WTC11 (cell line): ENCODE measurements at regions not wholly inside any gene's neighbourhood (a gene's known extent, or its start where the extent isn't known, plus 50 kb on each side); places are given as distances from the start of the nearest gene placed in this dataset.
"Not testable (repeated sequence)": the region's sequence is repeated elsewhere in the genome, so short reads cannot be mapped to it uniquely, and the experiment has no call there.

Experiments used
- ATAC-seq: fragments of 200-7000 bp; cut with Tn5 transposase; 2 replicates; pipeline ENCODE4 v1.10.0; 2021; ENCODE audit warnings: mild to moderate bottlenecking, moderate library complexity
- CTCF ChIA-PET: fragments of 300-600 bp; sonication (Branson Sonifier 250); formaldehyde crosslinking; loops from one replicate; lab custom pipeline; 2021; ENCODE audit warnings: antibody characterized with exemption; lab: Charles Lee
- POLR2A ChIA-PET: fragments of 350-600 bp; sonication (Branson Sonifier 250); formaldehyde crosslinking; loops from one replicate; lab custom pipeline; 2021; ENCODE audit warnings: antibody characterized with exemption; lab: Charles Lee
- DNase-seq: peaks from one replicate; pipeline ENCODE4 v3.0.0; 2021; ENCODE audit warnings: low spot score
- H3K27ac Mint-ChIP-seq: 2 replicates; pipeline ENCODE4 v1.8.0; 2021; ENCODE audit warnings: mixed read lengths
- H3K27me3 Mint-ChIP-seq: 2 replicates; pipeline ENCODE4 v1.8.0; 2021; ENCODE audit warnings: low read depth, mild to moderate bottlenecking, moderate library complexity, mixed read lengths
- H3K36me3 Mint-ChIP-seq: 2 replicates; pipeline ENCODE4 v1.8.0; 2021; ENCODE audit warnings: mixed read lengths
- H3K4me1 Mint-ChIP-seq: 2 replicates; pipeline ENCODE4 v1.8.0; 2022; ENCODE audit warnings: mixed read lengths
- H3K4me3 Mint-ChIP-seq: 2 replicates; pipeline ENCODE4 v1.8.0; 2021; ENCODE audit warnings: mild to moderate bottlenecking, moderate library complexity, mixed read lengths
- H3K9me3 Mint-ChIP-seq: 2 replicates; pipeline ENCODE4 v1.8.0; 2021; ENCODE audit warnings: mixed read lengths
- ATF1 ChIP-seq: sonication (generic); formaldehyde crosslinking; IDR thresholded peaks from 2 replicates; pipeline ENCODE4 v1.8.1; 2023; ENCODE audit warnings: mild to moderate bottlenecking, moderate library complexity, missing genetic modification reagents
- ATF2 ChIP-seq: sonication (generic); formaldehyde crosslinking; IDR thresholded peaks from 2 replicates; pipeline ENCODE4 v1.8.1; 2022; ENCODE audit warnings: low read depth, missing genetic modification reagents, borderline replicate concordance
- ATF6 ChIP-seq: sonication (generic); formaldehyde crosslinking; IDR thresholded peaks from 2 replicates; pipeline ENCODE4 v1.8.1; 2023; ENCODE audit warnings: mild to moderate bottlenecking, missing genetic modification reagents
- CREM ChIP-seq: sonication (generic); formaldehyde crosslinking; IDR thresholded peaks from 2 replicates; pipeline ENCODE4 v1.8.1; 2022; ENCODE audit warnings: mild to moderate bottlenecking, missing genetic modification reagents, moderate library complexity
- CTCF ChIP-seq: fragments of 200-600 bp; IDR thresholded peaks from 2 replicates; pipeline ENCODE4 v1.8.0; 2022; ENCODE audit warnings: antibody characterized with exemption
- E2F1 ChIP-seq: sonication (generic); formaldehyde crosslinking; IDR thresholded peaks from 2 replicates; pipeline ENCODE4 v1.8.0; 2022; ENCODE audit warnings: mild to moderate bottlenecking, missing genetic modification reagents
- ETV6 ChIP-seq: sonication (generic); formaldehyde crosslinking; IDR thresholded peaks from 2 replicates; pipeline ENCODE4 v1.8.1; 2022; ENCODE audit warnings: mild to moderate bottlenecking, missing genetic modification reagents
- FOXP1 ChIP-seq: sonication (generic); formaldehyde crosslinking; IDR thresholded peaks from 2 replicates; pipeline ENCODE4 v1.8.0; 2022; ENCODE audit warnings: missing genetic modification reagents, mild to moderate bottlenecking, moderate library complexity, borderline replicate concordance
- GABPB1 ChIP-seq: sonication (generic); formaldehyde crosslinking; IDR thresholded peaks from 2 replicates; pipeline ENCODE4 v1.8.1; 2023; ENCODE audit warnings: mild to moderate bottlenecking, missing genetic modification reagents
- NR2C2 ChIP-seq: sonication (generic); formaldehyde crosslinking; IDR thresholded peaks from 2 replicates; pipeline ENCODE4 v1.8.0; 2022; ENCODE audit warnings: mild to moderate bottlenecking, missing genetic modification reagents
- RORB ChIP-seq: fragments of 250-450 bp; sonication (Bioruptor Pico); IDR thresholded peaks from 2 replicates; pipeline ENCODE4 v1.9.0; 2021; ENCODE audit warnings: mild to moderate bottlenecking
- TEAD4 ChIP-seq: sonication (generic); formaldehyde crosslinking; IDR thresholded peaks from 2 replicates; pipeline ENCODE4 v1.8.0; 2022; ENCODE audit warnings: mild to moderate bottlenecking, missing genetic modification reagents
- TP53 ChIP-seq: sonication (generic); formaldehyde crosslinking; IDR thresholded peaks from 2 replicates; pipeline ENCODE4 v1.8.1; 2023; ENCODE audit warnings: mild to moderate bottlenecking, missing genetic modification reagents
- ZNF121 ChIP-seq: sonication (generic); formaldehyde crosslinking; IDR thresholded peaks from 2 replicates; pipeline ENCODE4 v1.8.0; 2023; ENCODE audit warnings: missing genetic modification reagents
- ZNF423 ChIP-seq: fragments of 250-450 bp; sonication (Bioruptor Pico); IDR thresholded peaks from 2 replicates; pipeline ENCODE4 v2.1.2; 2022; ENCODE audit warnings: mild to moderate bottlenecking, moderate library complexity
- TF ChIP-seq, protein P1 (sequence below): sonication (generic); formaldehyde crosslinking; IDR thresholded peaks from 2 replicates; pipeline ENCODE4 v1.8.1; 2023; ENCODE audit warnings: mild to moderate bottlenecking, missing genetic modification reagents, borderline replicate concordance
- TF ChIP-seq, protein P2 (sequence below): sonication (generic); formaldehyde crosslinking; IDR thresholded peaks from 2 replicates; pipeline ENCODE4 v1.8.0; 2023; ENCODE audit warnings: missing genetic modification reagents, mild to moderate bottlenecking, borderline replicate concordance
- TF ChIP-seq, protein P3 (sequence below): fragments of 250-450 bp; sonication (Bioruptor Pico); IDR thresholded peaks from 2 replicates; pipeline ENCODE4 v1.9.0; 2021; ENCODE audit warnings: mild to moderate bottlenecking

- H3K9me3 Mint-ChIP-seq: peaks cover 34% of the 10 kb centered on the region
- no peak overlapping the region for H3K4me3 Mint-ChIP-seq
- ChIA-PET CTCF (no interaction called here), POLR2A (no interaction called here)
- H3K27me3 Mint-ChIP-seq: no peaks in the 10 kb centered on the region; the same call in 1 of the 2 replicates
- no peak for TF ChIP-seq RORB
- no peak for TF ChIP-seq ZNF423 (CRISPR knock-in tag)
- TF ChIP-seq E2F1 (CRISPR knock-in tag): no peak
- TF ChIP-seq, protein P1, sequence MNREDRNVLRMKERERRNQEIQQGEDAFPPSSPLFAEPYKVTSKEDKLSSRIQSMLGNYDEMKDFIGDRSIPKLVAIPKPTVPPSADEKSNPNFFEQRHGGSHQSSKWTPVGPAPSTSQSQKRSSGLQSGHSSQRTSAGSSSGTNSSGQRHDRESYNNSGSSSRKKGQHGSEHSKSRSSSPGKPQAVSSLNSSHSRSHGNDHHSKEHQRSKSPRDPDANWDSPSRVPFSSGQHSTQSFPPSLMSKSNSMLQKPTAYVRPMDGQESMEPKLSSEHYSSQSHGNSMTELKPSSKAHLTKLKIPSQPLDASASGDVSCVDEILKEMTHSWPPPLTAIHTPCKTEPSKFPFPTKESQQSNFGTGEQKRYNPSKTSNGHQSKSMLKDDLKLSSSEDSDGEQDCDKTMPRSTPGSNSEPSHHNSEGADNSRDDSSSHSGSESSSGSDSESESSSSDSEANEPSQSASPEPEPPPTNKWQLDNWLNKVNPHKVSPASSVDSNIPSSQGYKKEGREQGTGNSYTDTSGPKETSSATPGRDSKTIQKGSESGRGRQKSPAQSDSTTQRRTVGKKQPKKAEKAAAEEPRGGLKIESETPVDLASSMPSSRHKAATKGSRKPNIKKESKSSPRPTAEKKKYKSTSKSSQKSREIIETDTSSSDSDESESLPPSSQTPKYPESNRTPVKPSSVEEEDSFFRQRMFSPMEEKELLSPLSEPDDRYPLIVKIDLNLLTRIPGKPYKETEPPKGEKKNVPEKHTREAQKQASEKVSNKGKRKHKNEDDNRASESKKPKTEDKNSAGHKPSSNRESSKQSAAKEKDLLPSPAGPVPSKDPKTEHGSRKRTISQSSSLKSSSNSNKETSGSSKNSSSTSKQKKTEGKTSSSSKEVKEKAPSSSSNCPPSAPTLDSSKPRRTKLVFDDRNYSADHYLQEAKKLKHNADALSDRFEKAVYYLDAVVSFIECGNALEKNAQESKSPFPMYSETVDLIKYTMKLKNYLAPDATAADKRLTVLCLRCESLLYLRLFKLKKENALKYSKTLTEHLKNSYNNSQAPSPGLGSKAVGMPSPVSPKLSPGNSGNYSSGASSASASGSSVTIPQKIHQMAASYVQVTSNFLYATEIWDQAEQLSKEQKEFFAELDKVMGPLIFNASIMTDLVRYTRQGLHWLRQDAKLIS (CRISPR knock-in tag): no peak
- TF ChIP-seq ZNF121 (CRISPR knock-in tag): no peak
- TF ChIP-seq NR2C2: no peak
- no peaks in the 10 kb centered on the region for H3K4me1 Mint-ChIP-seq
- no peak overlapping the region for H3K27ac Mint-ChIP-seq
- H3K36me3 Mint-ChIP-seq: peaks cover 15% of the 10 kb centered on the region; the same call in 1 of the 2 replicates
- no peak for DNase-seq
- no peak for ATAC-seq
Observed at GRCh38 chr2:81363800-81364199, 1059.2 kb upstream of the LRRTM1 start.

DNA sequence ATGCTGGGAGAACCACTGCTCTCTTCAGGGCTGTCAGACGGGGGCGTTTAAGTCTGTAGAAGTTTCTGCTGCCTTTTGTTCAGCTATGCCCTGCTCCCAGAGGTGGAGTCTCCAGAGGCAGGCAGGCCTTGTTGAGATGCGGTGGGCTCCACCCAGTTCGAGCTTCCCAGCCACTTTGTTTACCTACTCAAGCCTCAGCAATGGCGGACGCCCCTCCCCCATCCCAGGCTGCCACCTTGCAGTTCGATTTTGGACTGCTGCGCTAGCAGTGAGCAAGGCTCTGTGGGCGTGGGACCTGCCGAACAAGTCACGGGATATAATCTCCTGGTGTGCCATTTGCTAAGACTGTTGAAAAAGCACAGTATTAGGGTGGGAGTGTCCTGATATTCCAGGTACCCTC is 1057.9 kb upstream of the LRRTM1 start:
- POLR2A ChIA-PET, CTCF ChIA-PET, H3K27ac Mint-ChIP-seq, H3K27me3 Mint-ChIP-seq, ATAC-seq, H3K4me3 Mint-ChIP-seq, H3K4me1 Mint-ChIP-seq: not testable (repeated sequence)
- Mint-ChIP-seq H3K36me3 (peaks cover 15% of the 10 kb centered on the region; the same call in 1 of the 2 replicates), H3K9me3 (peaks cover 43% of the 10 kb centered on the region)
- peak; percentile 11 for DNase-seq

DNA sequence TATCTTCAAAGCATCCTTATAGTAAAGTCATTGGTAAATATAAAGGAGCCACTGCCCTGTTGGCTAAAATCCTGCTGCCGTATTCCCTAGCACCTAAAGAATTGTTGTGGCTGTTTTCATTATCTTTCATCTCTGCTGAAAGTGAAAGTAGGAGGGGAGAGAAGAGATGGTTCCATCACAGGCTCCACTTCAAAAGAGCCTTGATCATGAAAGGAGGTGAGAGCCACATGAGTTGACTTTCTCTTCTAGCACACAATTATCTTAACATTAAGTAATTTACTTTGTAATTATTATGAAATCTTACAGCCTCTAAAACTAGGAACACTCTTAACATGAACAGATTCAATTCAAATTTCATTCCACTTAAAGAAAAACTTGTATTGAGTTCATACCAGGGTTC is 1050.9 kb upstream of the LRRTM1 start:
- Mint-ChIP-seq H3K27me3 (no peaks in the 10 kb centered on the region), H3K4me3 (no peak overlapping the region), H3K9me3 (peaks cover 33% of the 10 kb centered on the region), H3K27ac (no peak overlapping the region), H3K36me3 (peaks cover 5% of the 10 kb centered on the region; the same call in 1 of the 2 replicates), H3K4me1 (no peaks in the 10 kb centered on the region)
- ATAC-seq: no peak
- DNase-seq: no peak
- ChIA-PET POLR2A (no interaction called here), CTCF (no interaction called here)
- TF ChIP-seq ATF1: no peak
- TF ChIP-seq, protein P2, sequence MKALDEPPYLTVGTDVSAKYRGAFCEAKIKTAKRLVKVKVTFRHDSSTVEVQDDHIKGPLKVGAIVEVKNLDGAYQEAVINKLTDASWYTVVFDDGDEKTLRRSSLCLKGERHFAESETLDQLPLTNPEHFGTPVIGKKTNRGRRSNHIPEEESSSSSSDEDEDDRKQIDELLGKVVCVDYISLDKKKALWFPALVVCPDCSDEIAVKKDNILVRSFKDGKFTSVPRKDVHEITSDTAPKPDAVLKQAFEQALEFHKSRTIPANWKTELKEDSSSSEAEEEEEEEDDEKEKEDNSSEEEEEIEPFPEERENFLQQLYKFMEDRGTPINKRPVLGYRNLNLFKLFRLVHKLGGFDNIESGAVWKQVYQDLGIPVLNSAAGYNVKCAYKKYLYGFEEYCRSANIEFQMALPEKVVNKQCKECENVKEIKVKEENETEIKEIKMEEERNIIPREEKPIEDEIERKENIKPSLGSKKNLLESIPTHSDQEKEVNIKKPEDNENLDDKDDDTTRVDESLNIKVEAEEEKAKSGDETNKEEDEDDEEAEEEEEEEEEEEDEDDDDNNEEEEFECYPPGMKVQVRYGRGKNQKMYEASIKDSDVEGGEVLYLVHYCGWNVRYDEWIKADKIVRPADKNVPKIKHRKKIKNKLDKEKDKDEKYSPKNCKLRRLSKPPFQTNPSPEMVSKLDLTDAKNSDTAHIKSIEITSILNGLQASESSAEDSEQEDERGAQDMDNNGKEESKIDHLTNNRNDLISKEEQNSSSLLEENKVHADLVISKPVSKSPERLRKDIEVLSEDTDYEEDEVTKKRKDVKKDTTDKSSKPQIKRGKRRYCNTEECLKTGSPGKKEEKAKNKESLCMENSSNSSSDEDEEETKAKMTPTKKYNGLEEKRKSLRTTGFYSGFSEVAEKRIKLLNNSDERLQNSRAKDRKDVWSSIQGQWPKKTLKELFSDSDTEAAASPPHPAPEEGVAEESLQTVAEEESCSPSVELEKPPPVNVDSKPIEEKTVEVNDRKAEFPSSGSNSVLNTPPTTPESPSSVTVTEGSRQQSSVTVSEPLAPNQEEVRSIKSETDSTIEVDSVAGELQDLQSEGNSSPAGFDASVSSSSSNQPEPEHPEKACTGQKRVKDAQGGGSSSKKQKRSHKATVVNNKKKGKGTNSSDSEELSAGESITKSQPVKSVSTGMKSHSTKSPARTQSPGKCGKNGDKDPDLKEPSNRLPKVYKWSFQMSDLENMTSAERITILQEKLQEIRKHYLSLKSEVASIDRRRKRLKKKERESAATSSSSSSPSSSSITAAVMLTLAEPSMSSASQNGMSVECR: no peak
- no peak for TF ChIP-seq GABPB1 (CRISPR knock-in tag)
- no peak for TF ChIP-seq TP53 (CRISPR knock-in tag)
- TF ChIP-seq FOXP1: no peak
- TF ChIP-seq CTCF: no peak
- no peak for TF ChIP-seq CREM (CRISPR knock-in tag)
- TF ChIP-seq, protein P3, sequence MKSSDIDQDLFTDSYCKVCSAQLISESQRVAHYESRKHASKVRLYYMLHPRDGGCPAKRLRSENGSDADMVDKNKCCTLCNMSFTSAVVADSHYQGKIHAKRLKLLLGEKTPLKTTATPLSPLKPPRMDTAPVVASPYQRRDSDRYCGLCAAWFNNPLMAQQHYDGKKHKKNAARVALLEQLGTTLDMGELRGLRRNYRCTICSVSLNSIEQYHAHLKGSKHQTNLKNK: no peak
- TF ChIP-seq ATF2: no peak
- no peak for TF ChIP-seq ETV6 (CRISPR knock-in tag)
- no peak for TF ChIP-seq TEAD4 (CRISPR knock-in tag)
- TF ChIP-seq ATF6 (CRISPR knock-in tag): no peak
